ENCODE measurements at regions not wholly inside any gene's neighbourhood (a gene's known extent, or its start where the extent isn't known, plus 50 kb on each side); places are given as distances from the start of the nearest gene placed in this dataset.

GRCh38 chr6:40755046-40755681 is 168.0 kb upstream of the LRFN2 start:
- TF ChIP-seq CTCF (conservative IDR thresholded peaks at IDR 0.05 in 1 of 2, IDR thresholded peaks at IDR 0.05 in 1 of 2; ENCODE audit: extremely low read depth in 1 of 2, insufficient read depth in 1 of 2, low read depth in 1 of 2, low read length in 2 of 2) (no peak), EZH2 (IDR thresholded peaks at IDR 0.05; ENCODE audit: borderline replicate concordance, low read length) (no peak)

Measured in mammary epithelial cell (primary cell).